ENCODE measurements at regions not wholly inside any gene's neighbourhood (a gene's known extent, or its start where the extent isn't known, plus 50 kb on each side); places are given as distances from the start of the nearest gene placed in this dataset.

GRCh38 chr5:112549605-112550166, 130.6 kb upstream of the EPB41L4A start (continued):
- TF ChIP-seq ZNF398 (CRISPR knock-in tag; IDR thresholded peaks at IDR 0.05) (no peak), ZNF830 (CRISPR knock-in tag; IDR thresholded peaks at IDR 0.05) (no peak), HNRNPK (IDR thresholded peaks at IDR 0.05; ENCODE audit: low read depth, low read length, poor library complexity, severe bottlenecking) (no peak), ZC3H4 (CRISPR knock-in tag; IDR thresholded peaks at IDR 0.05; ENCODE audit: borderline replicate concordance) (no peak), ZNF282 (CRISPR knock-in tag; IDR thresholded peaks at IDR 0.05) (no peak), SMAD1 (IDR thresholded peaks at IDR 0.05; ENCODE audit: low read depth, low read length, partially characterized antibody) (no peak), CHD7 (IDR thresholded peaks at IDR 0.05; ENCODE audit: low read depth, low read length) (no peak), ZMIZ1 (IDR thresholded peaks at IDR 0.05; ENCODE audit: low read depth in 2 of 2, low read length in 2 of 2) (peak in 1 of 2 experiments; percentile 94; a peak in 2 of 4 replicates)
